ENCODE measurements at regions not wholly inside any gene's neighbourhood (a gene's known extent, or its start where the extent isn't known, plus 50 kb on each side); places are given as distances from the start of the nearest gene placed in this dataset.

GRCh38 chr12:92640691-92641090, 62.1 kb upstream of the PLEKHG7 start:
- no peak overlapping the region for H3K4me3 ChIP-seq
- DNase-seq (ENCODE audit: extremely low spot score): no peak
- H3K9me3 ChIP-seq: peaks cover 0 to 7% (median 0%) of the 10 kb centered on the region in 4 donors
- H3K27me3 ChIP-seq: no peaks in the 10 kb centered on the region
- H3K36me3 ChIP-seq: no peaks in the 10 kb centered on the region
- intact Hi-C loops (cut with DNase I): loop anchor here (10.0 kb wide), 1 partner anchor 1256 kb away; no protein-coding TSS in a partner anchor
- TF ChIP-seq EP300 (IDR thresholded peaks at IDR 0.05) (no peak), POLR2A (IDR thresholded peaks at IDR 0.05; ENCODE audit: low read depth) (no peak), POLR2AphosphoS5 (IDR thresholded peaks at IDR 0.05) (no peak), CTCF (IDR thresholded peaks at IDR 0.05) (no peak)
- H3K27ac ChIP-seq (replicated peaks in 1 of 4): no peak overlapping the region
- H3K4me1 ChIP-seq: no peaks in the 10 kb centered on the region

- H3K27ac ChIP-seq (replicated peaks in 1 of 4): no peak overlapping the region
- H3K9me3 ChIP-seq: no peaks in the 10 kb centered on the region
- no peaks in the 10 kb centered on the region for H3K36me3 ChIP-seq
- H3K27me3 ChIP-seq: no peaks in the 10 kb centered on the region
- TF ChIP-seq CTCF (IDR thresholded peaks at IDR 0.05) (no peak), EP300 (IDR thresholded peaks at IDR 0.05) (no peak), POLR2AphosphoS5 (IDR thresholded peaks at IDR 0.05) (no peak), POLR2A (IDR thresholded peaks at IDR 0.05; ENCODE audit: low read depth) (no peak)
- H3K4me3 ChIP-seq: no peak overlapping the region
- no peaks in the 10 kb centered on the region for H3K4me1 ChIP-seq
- DNase-seq (ENCODE audit: extremely low spot score): no peak
- intact Hi-C loops (cut with DNase I): no loop called here
These were observed 63.8 kb upstream of the PLEKHG7 start for GRCh38 chr12:92639017-92639416.

GRCh38 chr12:92634730-92635129, 68.1 kb upstream of the PLEKHG7 start:
- intact Hi-C loops (cut with DNase I): no loop called here
- TF ChIP-seq POLR2AphosphoS5 (IDR thresholded peaks at IDR 0.05) (no peak), POLR2A (IDR thresholded peaks at IDR 0.05; ENCODE audit: low read depth) (no peak), EP300 (IDR thresholded peaks at IDR 0.05) (no peak), CTCF (IDR thresholded peaks at IDR 0.05) (no peak)
- Histone ChIP-seq H3K27ac (replicated peaks in 1 of 4) (no peak overlapping the region), H3K4me1 (peaks cover 0 to 3% (median 0%) of the 10 kb centered on the region in 4 donors), H3K27me3 (no peaks in the 10 kb centered on the region), H3K36me3 (no peaks in the 10 kb centered on the region), H3K9me3 (no peaks in the 10 kb centered on the region), H3K4me3 (no peak overlapping the region)
- WGBS: 88% methylated on average over 2 of the region's 2 CpGs
- DNase-seq (ENCODE audit: extremely low spot score): no peak

- no peak for DNase-seq (ENCODE audit: extremely low spot score)
- H3K27ac ChIP-seq (replicated peaks in 1 of 4): no peak overlapping the region
- H3K9me3 ChIP-seq: no peaks in the 10 kb centered on the region
- no peak overlapping the region for H3K4me3 ChIP-seq
- TF ChIP-seq POLR2A (IDR thresholded peaks at IDR 0.05; ENCODE audit: low read depth) (no peak), CTCF (IDR thresholded peaks at IDR 0.05) (no peak), EP300 (IDR thresholded peaks at IDR 0.05) (no peak), POLR2AphosphoS5 (IDR thresholded peaks at IDR 0.05) (no peak)
- intact Hi-C loops (cut with DNase I): no loop called here
- no peaks in the 10 kb centered on the region for H3K27me3 ChIP-seq
- no peaks in the 10 kb centered on the region for H3K36me3 ChIP-seq
- 96% methylated on average over 6 of the region's 6 CpGs for WGBS
- peaks cover 0 to 8% (median 0%) of the 10 kb centered on the region in 4 donors for H3K4me1 ChIP-seq
These were observed 68.6 kb upstream of the PLEKHG7 start for GRCh38 chr12:92634202-92634601.

GRCh38 chr12:92630968-92631367, 71.8 kb upstream of the PLEKHG7 start:
- Histone ChIP-seq H3K4me1 (peaks cover 0 to 8% (median 0%) of the 10 kb centered on the region in 4 donors), H3K27me3 (no peaks in the 10 kb centered on the region), H3K27ac (replicated peaks in 1 of 4) (no peak overlapping the region), H3K9me3 (no peaks in the 10 kb centered on the region), H3K36me3 (no peaks in the 10 kb centered on the region), H3K4me3 (no peak overlapping the region)
- no peak for TF ChIP-seq CTCF (IDR thresholded peaks at IDR 0.05)
- no peak for TF ChIP-seq POLR2AphosphoS5 (IDR thresholded peaks at IDR 0.05)
- no peak for TF ChIP-seq EP300 (IDR thresholded peaks at IDR 0.05)
- no peak for TF ChIP-seq POLR2A (IDR thresholded peaks at IDR 0.05; ENCODE audit: low read depth)
- WGBS: 98% methylated on average over 6 of the region's 6 CpGs
- intact Hi-C loops (cut with DNase I): no loop called here
- no peak for DNase-seq (ENCODE audit: extremely low spot score)
